GM19351 (cell line): ENCODE measurements at regions not wholly inside any gene's neighbourhood (a gene's known extent, or its start where the extent isn't known, plus 50 kb on each side); places are given as distances from the start of the nearest gene placed in this dataset.

ENCODE experiments used
- ATAC-seq: cut with Tn5 transposase; IDR thresholded peaks from one replicate; pipeline ENCODE4 v1.9.1; 2021; ENCODE audit warnings: mild to moderate bottlenecking, moderate library complexity; ENCODE audit not compliant: unreplicated experiment

DNA sequence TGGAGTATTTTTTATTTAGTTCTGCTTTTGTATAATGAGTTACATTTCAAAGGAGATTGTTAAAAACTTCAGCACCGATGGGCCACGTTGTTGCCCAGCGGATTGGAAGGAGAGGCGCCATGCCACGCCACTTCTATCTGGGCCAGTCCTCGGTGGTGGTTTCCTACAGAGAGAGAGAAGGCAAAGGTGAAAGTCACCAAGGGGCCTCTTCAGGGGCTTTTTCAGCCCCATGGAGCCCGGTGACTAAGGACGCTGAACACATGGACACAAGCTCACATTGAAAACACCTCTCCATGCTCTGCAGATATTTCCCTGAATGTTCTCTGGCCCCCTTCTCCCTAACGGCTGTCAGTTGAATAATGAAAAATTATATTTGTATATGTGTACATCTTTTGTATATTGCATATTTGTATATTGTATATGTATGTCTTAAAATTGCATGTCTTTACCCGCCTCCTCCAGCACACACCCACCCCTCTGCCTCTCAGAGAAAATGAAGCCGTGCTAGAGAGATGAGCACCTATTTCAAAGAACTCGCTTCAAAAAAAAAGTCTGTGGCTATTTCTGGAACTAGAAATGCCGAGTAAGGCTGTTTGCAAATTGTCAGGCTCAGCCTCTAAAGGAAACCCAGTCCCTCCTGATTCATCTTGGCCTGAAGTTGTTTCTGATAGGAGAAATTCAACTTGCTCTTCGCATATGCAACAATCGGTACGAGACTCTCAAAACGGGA, 91.9 kb upstream of the CDH4 start:
- ATAC-seq = no peak

GRCh38 chr20:61161726-61162390, 90.2 kb upstream of the CDH4 start:
- ATAC-seq = no peak

DNA sequence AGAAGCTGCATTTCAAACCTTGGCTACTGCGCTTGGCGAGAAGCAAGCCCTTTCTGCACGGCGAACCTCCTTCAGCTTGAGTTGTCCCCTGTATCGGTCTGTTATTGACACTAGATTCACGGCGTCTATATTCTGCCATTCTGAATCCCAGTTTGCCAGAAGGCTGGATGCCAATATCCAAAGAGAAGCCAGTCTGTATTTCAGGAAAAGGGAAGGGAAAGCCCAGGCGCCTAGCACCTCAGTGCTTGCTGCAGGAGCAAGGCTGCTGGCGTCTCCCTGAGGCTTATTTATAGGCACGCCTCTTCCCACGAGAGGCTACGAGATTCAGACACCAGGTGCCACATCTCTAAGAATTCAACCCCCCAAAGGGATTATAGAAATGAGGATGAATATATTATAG, 89.6 kb upstream of the CDH4 start:
- no peak for ATAC-seq

DNA sequence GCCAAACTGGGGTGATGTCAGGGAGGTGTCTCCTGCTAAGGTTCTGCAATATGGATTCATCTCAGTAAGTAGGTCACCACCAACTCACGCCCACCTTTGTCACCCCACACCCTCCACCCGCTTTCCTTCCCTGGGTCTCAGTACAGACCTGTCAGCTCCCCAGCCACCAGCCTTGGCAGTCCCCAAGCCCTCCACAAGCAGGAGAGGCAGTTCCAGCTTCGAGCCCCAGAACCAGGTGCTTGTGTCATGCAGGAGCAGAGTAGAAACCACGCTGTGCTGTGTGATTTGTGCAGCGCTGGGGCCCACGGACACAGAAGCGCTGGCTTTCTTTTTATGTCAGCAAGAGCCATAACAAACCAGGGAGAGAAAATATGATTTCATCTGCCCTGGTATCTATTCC, 89.0 kb upstream of the CDH4 start:
- ATAC-seq = no peak

- no peak for ATAC-seq
Measured at GRCh38 chr20:61166324-61166723, 85.7 kb upstream of the CDH4 start.

DNA sequence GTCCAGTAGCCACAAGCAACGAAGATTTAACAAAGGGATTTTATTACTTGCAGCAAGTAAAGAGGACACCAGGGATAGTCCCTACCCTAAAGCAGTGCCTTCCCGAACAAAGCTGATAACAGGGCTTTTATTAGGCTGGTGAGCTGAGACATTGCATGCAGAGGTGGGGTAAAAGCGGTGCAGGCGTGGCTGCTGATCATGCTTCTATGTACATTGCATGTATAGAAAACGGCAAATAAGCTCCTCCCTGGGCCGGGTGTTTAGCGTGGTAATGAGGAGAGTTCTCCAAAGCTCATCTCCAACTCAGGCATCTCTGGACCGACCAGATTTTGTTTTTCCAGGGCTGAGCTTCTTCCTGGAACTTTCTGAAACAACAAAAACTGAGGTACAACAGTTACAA, 83.5 kb upstream of the CDH4 start:
- ATAC-seq = no peak

GRCh38 chr20:61169874-61170273, 82.2 kb upstream of the CDH4 start:
- no peak for ATAC-seq

GRCh38 chr20:61170496-61171320, 81.4 kb upstream of the CDH4 start:
- no peak for ATAC-seq

GRCh38 chr20:61173267-61173666, 78.8 kb upstream of the CDH4 start:
- no peak for ATAC-seq

DNA sequence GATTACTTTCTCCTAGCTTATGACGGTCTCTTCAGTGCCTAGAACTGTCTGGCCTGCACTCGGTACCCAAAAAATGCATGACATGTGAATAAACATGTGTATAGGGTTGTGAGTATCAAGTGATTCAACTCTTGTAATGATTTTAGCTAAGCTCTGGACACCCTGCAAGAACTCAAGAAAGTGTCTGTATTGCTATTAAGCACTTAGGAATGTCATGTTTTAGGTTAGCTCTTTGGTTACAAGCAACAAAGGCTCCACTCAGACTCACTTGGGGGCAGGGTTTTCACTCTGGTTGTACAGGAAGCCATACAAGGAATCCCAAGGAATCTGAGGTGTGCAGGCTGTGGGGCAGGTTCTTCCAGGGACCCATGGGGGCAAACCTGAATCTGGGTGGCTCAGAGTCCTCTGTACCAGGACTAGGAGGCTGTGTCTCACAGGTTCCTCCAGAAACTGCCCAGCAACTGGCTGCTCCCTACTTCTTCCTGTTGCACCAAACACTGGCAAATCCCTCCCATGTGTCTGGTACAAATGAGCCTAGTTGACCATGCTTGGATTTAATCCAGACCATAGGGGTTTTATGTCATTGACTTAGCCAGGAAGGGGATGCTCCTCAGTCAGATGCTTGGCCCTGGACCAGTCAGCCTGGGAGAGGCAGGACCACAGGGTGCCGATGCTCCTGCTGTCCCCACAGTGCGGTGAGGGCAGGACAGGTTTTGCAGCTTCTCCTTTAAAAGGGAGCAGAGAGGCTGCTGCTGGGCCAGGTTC, 77.9 kb upstream of the CDH4 start:
- no peak for ATAC-seq

DNA sequence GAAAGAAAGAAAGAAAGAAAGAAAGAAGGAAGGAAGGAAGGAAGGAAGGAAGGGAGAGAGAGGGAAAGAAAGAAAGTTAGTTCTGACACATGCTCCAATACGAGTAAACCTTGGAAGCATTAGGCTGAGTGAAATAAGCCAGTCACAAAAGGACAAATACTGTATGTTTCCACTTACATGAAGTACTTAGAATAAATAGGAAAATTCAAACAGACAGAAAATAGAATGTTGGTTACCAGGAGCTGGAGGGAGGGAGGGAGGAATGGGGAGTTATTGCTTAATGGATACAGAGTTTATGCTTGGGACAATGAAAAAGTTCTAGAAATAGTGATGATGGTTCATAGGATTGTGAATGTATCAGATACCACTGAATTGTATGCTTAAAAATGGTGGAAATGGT, 75.2 kb upstream of the CDH4 start:
- no peak for ATAC-seq

DNA sequence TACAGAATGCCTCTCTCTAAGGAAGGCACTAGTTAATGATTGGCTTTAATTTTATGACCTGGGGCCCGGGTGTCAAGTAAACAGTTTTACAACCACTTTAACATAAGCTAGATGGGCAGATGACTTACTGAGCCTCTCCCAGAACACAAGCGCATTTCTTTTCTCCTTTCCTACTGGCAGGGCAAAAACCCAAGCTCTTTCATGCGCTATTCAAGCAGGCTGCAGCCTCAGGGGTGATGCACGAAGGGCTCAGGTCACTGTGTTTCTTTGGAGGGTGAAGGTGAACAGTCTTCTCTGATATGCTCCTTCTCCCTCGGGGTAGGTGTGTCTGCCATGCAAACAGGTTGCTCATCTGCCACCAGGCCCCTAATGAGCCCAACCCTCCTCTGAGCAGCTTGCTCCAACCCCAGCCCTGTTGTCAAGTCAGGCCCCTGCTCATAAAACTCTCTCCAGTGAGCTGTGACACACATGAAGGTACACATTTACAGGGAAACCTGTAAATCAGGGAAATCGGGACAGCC, 73.5 kb upstream of the CDH4 start:
- ATAC-seq = no peak

GRCh38 chr20:61184194-61184593, 67.9 kb upstream of the CDH4 start:
- no peak for ATAC-seq

GRCh38 chr20:61185181-61185580, 66.9 kb upstream of the CDH4 start:
- no peak for ATAC-seq

GRCh38 chr20:61185841-61186601, 66.0 kb upstream of the CDH4 start:
- ATAC-seq = no peak

- no peak for ATAC-seq
Measured at GRCh38 chr20:61186771-61187472, 65.1 kb upstream of the CDH4 start.

DNA sequence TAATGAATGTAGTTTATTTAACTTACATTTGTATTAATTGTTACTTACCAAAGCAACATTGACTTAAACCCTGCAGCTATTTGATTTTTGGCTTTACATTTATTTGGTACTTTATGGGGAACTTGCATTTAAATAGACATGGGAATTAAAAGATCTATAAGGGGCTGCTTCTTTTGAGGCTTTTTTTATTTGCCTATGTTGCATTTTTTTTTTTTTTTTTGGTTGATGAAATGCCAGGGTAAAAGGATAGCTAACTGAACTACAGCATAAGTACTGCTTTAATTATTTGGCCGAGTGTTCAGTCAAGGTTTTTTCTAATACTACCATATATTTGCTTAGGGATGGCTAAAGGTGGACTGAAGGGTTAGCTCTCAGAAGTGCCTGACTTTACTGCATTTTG, 62.5 kb upstream of the CDH4 start:
- no peak for ATAC-seq

- no peak for ATAC-seq
Measured at GRCh38 chr20:61191096-61191495, 61.0 kb upstream of the CDH4 start.

DNA sequence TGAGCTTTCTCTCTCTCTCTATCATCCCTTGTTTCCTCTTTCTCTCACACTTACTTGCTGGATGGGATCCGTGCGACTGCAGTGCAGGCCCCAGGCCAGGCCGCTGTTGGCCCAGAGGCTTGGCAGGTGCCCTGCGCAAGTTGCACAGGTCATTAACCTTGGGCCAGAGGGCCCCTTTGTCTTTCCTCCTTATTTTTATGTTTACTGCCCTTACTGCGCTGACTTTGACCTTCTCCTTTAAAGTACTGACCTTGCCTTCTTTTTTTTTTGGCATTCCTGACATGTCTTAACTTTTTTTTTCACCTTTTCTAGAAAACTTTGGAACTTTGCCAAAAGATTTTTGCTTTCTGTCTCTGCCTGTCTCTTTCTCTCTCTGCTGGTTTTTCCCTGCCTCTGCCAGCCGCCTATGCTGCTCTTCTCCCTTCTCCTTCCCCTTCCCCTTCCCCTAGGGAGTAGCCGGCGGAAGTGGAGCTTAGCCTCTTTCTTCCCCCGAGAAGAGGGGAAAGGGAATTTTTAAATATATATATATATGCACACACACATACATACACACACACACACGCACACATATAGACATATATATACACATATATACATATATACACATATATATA, 59.6 kb upstream of the CDH4 start:
- ATAC-seq = no peak
